ENCODE measurements at regions not wholly inside any gene's neighbourhood (a gene's known extent, or its start where the extent isn't known, plus 50 kb on each side); places are given as distances from the start of the nearest gene placed in this dataset.

DNA sequence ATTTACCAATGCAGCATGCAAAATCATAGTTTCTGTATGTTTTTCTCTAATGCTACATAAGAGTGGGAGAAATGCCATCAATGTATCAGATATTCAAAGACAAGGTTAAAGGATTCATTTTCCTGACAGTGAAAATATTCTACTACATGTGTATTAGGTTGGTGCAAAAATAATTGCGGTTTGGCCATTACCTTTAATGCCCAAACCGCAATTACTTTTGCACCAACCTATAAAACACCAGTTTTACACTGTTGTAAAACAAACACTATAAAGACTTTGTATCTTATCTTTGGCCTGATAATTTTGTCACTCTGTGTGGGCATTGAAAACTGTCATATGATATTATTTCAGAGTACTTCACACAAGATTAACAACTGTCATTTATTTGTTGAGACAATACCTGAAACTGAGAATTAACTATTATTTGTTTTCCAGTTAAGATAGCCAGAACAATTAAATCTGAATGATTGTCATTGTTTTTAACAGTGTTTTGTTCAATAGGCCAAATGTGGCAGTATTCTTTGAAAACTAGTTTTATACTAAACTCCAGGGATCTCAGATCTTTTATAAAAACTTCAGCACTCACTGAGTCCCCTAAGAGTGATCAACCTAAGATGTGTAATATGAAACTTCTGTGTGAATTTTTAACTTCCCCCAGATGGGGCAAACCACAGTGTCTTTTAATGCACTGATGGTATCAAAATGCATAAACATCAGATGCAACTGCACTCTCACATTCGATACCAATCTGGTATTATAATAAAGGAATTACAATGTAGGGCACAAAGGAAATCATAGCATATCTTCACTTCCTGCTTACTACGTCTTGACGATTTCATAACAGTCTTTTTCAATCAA, 53.8 kb upstream of the FBN2 start:
- FAIRE-seq: no peak
- Histone ChIP-seq H3K79me2 (ENCODE audit: insufficient read depth, low read length) (no peaks in the 10 kb centered on the region), H3K27me3 (ENCODE audit: insufficient read depth, low read length) (no peaks in the 10 kb centered on the region), H3K4me3 (ENCODE audit: insufficient read depth, low read depth, low read length) (no peak overlapping the region), H3K9ac (ENCODE audit: low read length) (no peak overlapping the region), H3K27ac (ENCODE audit: low read depth, low read length) (no peak overlapping the region), H2AFZ (ENCODE audit: low read depth, low read length) (no peak overlapping the region), H3K36me3 (ENCODE audit: insufficient read depth, low read length) (no peaks in the 10 kb centered on the region), H3K4me2 (ENCODE audit: low read length) (no peak overlapping the region), H3K4me1 (ENCODE audit: insufficient read depth, low read length) (no peaks in the 10 kb centered on the region), H3K9me3 (ENCODE audit: insufficient read depth, low read depth, low read length) (no peaks in the 10 kb centered on the region), H4K20me1 (ENCODE audit: insufficient read depth, low read length) (no peaks in the 10 kb centered on the region)
- TF ChIP-seq, protein P1, sequence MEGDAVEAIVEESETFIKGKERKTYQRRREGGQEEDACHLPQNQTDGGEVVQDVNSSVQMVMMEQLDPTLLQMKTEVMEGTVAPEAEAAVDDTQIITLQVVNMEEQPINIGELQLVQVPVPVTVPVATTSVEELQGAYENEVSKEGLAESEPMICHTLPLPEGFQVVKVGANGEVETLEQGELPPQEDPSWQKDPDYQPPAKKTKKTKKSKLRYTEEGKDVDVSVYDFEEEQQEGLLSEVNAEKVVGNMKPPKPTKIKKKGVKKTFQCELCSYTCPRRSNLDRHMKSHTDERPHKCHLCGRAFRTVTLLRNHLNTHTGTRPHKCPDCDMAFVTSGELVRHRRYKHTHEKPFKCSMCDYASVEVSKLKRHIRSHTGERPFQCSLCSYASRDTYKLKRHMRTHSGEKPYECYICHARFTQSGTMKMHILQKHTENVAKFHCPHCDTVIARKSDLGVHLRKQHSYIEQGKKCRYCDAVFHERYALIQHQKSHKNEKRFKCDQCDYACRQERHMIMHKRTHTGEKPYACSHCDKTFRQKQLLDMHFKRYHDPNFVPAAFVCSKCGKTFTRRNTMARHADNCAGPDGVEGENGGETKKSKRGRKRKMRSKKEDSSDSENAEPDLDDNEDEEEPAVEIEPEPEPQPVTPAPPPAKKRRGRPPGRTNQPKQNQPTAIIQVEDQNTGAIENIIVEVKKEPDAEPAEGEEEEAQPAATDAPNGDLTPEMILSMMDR (IDR thresholded peaks at IDR 0.05; ENCODE audit: insufficient read depth, low read depth, low read length): no peak
- TF ChIP-seq EZH2 (IDR thresholded peaks at IDR 0.05; ENCODE audit: insufficient read depth, low read length): no peak
- Mint-ChIP-seq H3K9me3 (ENCODE audit: unreplicated experiment) (no peaks in the 10 kb centered on the region), H3K4me3 (ENCODE audit: unreplicated experiment) (no peak overlapping the region), H3K27me3 (ENCODE audit: low read depth, unreplicated experiment) (no peaks in the 10 kb centered on the region), H3K4me1 (ENCODE audit: low read depth, unreplicated experiment) (peaks cover 6% of the 10 kb centered on the region), H3K27ac (ENCODE audit: unreplicated experiment) (no peak overlapping the region), H3K36me3 (ENCODE audit: low read depth, unreplicated experiment) (no peaks in the 10 kb centered on the region)
- no peak for DNase-seq (ENCODE audit: low read depth)

DNA sequence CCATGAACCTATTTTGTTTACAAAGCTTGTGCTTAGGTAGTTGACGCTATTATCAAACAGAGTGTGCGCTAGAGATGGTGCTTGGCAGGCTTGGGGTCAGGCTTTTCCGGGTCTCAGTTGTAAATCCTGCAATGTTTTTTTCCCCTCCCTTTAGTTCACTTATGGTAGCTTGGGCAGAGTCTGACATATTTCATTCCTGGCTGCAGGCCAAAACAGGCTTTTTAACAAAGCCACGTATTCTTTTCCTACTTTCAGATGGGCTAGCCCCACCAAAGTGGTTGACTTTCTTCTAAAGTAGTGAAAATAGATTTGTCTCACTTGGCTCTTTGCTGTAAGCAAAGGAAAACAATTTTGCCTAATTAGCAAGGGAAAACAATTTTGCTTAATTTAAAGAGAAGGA, 58.0 kb upstream of the FBN2 start:
- no peak for FAIRE-seq
- no peak overlapping the region for H2AFZ ChIP-seq (ENCODE audit: low read depth, low read length)
- no peaks in the 10 kb centered on the region for H3K27me3 ChIP-seq (ENCODE audit: insufficient read depth, low read length)
- H3K4me3 Mint-ChIP-seq (ENCODE audit: unreplicated experiment): no peak overlapping the region
- H4K20me1 ChIP-seq (ENCODE audit: insufficient read depth, low read length): no peaks in the 10 kb centered on the region
- no peaks in the 10 kb centered on the region for H3K4me1 ChIP-seq (ENCODE audit: insufficient read depth, low read length)
- no peak overlapping the region for H3K27ac Mint-ChIP-seq (ENCODE audit: unreplicated experiment)
- no peaks in the 10 kb centered on the region for H3K9me3 Mint-ChIP-seq (ENCODE audit: unreplicated experiment)
- H3K36me3 ChIP-seq (ENCODE audit: insufficient read depth, low read length): no peaks in the 10 kb centered on the region
- H3K4me2 ChIP-seq (ENCODE audit: low read length): no peak overlapping the region
- no peak for TF ChIP-seq EZH2 (IDR thresholded peaks at IDR 0.05; ENCODE audit: insufficient read depth, low read length)
- TF ChIP-seq, protein P1 (IDR thresholded peaks at IDR 0.05; ENCODE audit: insufficient read depth, low read depth, low read length): no peak
- no peaks in the 10 kb centered on the region for H3K79me2 ChIP-seq (ENCODE audit: insufficient read depth, low read length)
- H3K9me3 ChIP-seq (ENCODE audit: insufficient read depth, low read depth, low read length): no peaks in the 10 kb centered on the region
- H3K9ac ChIP-seq (ENCODE audit: low read length): no peak overlapping the region
- H3K36me3 Mint-ChIP-seq (ENCODE audit: low read depth, unreplicated experiment): no peaks in the 10 kb centered on the region
- DNase-seq (ENCODE audit: low read depth): peak; percentile 11
- no peak overlapping the region for H3K4me3 ChIP-seq (ENCODE audit: insufficient read depth, low read depth, low read length)
- peaks cover 8% of the 10 kb centered on the region for H3K4me1 Mint-ChIP-seq (ENCODE audit: low read depth, unreplicated experiment)
- no peak overlapping the region for H3K27ac ChIP-seq (ENCODE audit: low read depth, low read length)
- H3K27me3 Mint-ChIP-seq (ENCODE audit: low read depth, unreplicated experiment): no peaks in the 10 kb centered on the region

DNA sequence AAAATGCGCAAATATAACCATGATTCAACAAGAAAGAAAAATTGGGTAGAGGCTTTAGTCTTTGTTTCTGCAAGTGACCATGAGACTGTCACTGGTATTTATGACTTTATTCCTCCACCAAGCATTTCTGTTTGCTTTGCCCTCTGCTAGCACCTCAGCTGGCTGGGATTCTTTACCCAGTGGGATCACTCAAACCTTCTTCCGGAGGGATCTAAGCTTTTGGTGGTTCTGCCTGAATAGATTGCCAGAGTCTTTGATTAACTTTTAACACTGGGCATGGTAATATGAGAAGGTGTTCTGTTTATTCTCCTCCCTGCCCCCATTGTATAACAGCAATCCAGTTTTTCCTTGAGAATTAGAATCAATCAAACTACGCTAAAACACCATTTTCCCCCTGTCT, 59.1 kb upstream of the FBN2 start:
- Histone ChIP-seq H3K79me2 (ENCODE audit: insufficient read depth, low read length) (no peaks in the 10 kb centered on the region), H3K9ac (ENCODE audit: low read length) (no peak overlapping the region), H3K27me3 (ENCODE audit: insufficient read depth, low read length) (no peaks in the 10 kb centered on the region), H3K4me2 (ENCODE audit: low read length) (no peak overlapping the region), H4K20me1 (ENCODE audit: insufficient read depth, low read length) (no peaks in the 10 kb centered on the region), H3K27ac (ENCODE audit: low read depth, low read length) (no peak overlapping the region), H2AFZ (ENCODE audit: low read depth, low read length) (no peak overlapping the region), H3K4me1 (ENCODE audit: insufficient read depth, low read length) (no peaks in the 10 kb centered on the region), H3K4me3 (ENCODE audit: insufficient read depth, low read depth, low read length) (no peak overlapping the region), H3K36me3 (ENCODE audit: insufficient read depth, low read length) (no peaks in the 10 kb centered on the region), H3K9me3 (ENCODE audit: insufficient read depth, low read depth, low read length) (no peaks in the 10 kb centered on the region)
- Mint-ChIP-seq H3K27me3 (ENCODE audit: low read depth, unreplicated experiment) (no peaks in the 10 kb centered on the region), H3K4me1 (ENCODE audit: low read depth, unreplicated experiment) (peaks cover 8% of the 10 kb centered on the region), H3K36me3 (ENCODE audit: low read depth, unreplicated experiment) (no peaks in the 10 kb centered on the region), H3K27ac (ENCODE audit: unreplicated experiment) (no peak overlapping the region), H3K9me3 (ENCODE audit: unreplicated experiment) (no peaks in the 10 kb centered on the region), H3K4me3 (ENCODE audit: unreplicated experiment) (no peak overlapping the region)
- no peak for DNase-seq (ENCODE audit: low read depth)
- FAIRE-seq: no peak
- no peak for TF ChIP-seq EZH2 (IDR thresholded peaks at IDR 0.05; ENCODE audit: insufficient read depth, low read length)
- TF ChIP-seq, protein P1 (IDR thresholded peaks at IDR 0.05; ENCODE audit: insufficient read depth, low read depth, low read length): no peak
